GM08714 (cell line): ENCODE measurements at regions not wholly inside any gene's neighbourhood (a gene's known extent, or its start where the extent isn't known, plus 50 kb on each side); places are given as distances from the start of the nearest gene placed in this dataset.

ENCODE experiments used
- H3K4me3 ChIP-seq: fragments of 200-500 bp; sonication (Bioruptor generic); 2 replicates; pipeline ENCODE4 v1.5.1; 2014; ENCODE audit warnings: mild to moderate bottlenecking, low read length, inconsistent platforms
- ZNF274 ChIP-seq: IDR thresholded peaks from 2 replicates; pipeline ENCODE4 v1.6.1; 2012; ENCODE audit warnings: mild to moderate bottlenecking, low read depth, low read length

DNA sequence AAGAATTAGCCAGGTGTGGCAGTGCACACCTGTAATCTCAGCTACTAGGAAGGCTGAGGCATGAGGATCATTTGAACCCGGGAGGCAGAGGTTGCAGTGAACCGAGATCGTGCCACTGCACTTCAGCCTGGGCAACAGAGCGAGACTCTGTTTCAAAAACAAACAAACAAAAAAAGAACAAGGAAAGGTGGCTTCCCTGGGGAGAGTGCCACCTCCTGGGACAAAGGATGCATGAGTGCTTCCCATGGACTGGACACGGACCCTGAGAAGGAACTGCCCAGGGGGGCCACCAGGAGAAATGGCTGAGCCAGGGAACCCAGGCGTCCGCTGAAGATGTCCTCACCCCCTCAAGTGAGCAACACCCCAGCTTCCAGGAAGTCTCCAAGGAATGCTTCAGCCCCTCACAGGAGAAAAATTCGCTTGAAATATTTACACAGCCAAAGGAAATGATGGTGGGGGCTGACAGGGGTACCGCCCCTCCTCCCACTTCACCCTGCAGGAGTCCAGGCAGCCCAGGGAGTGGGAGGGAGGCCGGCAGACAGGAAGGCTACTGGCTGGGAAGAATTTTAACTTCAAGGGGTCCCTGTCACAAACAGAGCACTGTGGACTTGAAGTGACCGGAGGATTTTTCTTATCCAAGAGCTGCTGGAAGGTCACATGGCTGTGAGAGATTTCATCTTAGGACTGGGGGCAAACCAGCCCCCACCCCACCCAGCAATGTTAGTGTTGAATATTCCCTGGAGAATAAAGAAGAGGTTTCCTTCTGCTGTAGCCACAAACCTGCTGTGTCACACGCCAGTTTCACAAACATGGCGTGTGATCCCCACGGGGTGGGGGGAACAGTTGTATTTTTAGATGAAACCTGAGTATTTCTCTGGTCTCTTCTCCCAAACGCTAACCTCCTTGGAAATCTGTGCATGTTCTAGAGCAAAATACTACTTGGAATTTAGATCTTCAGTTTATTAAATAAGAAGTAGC, 90.8 kb upstream of the SLC25A33 start:
- no peak overlapping the region for H3K4me3 ChIP-seq
- no peak for TF ChIP-seq ZNF274

DNA sequence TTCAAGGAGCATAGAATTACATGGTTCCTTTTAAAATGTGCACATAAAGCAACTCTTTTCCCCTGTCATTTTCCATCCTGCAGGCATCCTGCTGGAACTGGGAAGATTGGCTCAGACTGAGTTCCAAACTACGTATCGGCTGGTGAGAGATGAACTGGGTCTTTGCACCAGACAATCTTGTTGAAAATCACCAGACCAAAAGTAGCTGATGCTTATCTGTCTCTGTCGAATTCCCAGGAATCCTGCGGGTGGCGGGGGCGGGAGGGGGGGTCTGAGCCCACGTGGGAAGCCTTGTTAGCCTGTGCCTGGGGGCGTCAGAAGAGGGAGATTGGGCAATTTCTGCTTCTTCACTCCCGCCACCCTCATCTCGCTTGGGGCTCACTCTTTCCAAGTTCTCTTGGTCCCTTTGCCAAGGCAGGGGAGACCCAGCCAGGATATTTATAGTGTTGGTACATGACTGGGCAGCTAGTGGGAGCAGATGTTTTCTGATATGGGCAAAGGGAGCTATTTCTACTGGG, 90.1 kb upstream of the SLC25A33 start:
- no peak for TF ChIP-seq ZNF274
- H3K4me3 ChIP-seq: no peak overlapping the region

DNA sequence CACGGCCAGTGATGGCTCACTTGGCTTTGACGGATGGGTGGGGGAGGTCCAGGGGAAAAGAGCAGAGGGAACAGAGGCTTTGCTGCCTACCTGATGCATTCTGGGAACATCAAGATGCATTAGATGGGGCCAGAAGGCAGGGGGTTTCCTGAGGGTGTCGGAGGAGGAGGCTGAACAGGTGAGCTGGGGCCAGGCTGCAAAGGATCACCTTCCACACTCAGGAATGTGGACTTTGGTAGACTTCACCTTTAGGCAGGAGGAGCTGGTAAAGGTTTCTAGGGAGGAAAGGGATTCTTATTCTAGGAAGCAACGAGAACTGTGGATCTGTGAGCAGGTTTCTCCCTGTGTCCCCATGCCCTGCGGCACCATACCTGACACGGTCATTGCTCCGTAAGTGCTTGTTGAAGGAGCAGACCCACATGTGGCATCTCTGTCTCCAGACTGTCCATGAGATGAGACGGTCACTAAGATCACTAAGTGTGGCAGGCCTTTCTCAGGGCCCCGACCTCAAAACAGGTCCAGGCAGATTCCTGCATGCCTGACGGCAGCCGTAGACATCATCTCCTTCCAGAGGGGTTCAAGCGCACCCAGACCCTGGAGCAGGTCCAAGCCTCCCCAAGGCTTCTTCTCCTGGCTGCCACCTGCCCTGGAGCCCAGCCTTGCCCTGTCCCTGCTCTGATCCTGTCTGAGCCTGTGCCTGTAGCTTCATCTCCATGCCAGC, 89.1 kb upstream of the SLC25A33 start:
- no peak for TF ChIP-seq ZNF274
- H3K4me3 ChIP-seq: no peak overlapping the region

DNA sequence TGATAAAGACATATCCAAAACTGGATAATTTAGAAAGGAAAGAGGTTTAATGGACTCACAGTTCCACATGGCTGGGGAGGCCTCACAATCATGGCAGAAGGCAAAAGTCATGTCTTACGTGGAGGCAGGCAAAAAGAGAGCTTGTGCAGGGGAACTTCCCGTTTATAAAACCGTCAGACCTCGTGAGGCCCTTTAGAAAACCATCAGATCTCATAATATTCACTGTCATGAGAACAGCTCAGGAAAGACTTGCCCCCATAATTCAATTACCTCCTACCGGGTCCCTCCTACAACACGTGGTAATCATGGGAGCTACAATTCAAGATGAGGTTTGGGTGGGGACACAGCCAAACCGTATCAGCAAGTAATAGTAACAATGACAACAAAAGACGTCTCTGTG, 88.2 kb upstream of the SLC25A33 start:
- TF ChIP-seq ZNF274: no peak
- no peak overlapping the region for H3K4me3 ChIP-seq

DNA sequence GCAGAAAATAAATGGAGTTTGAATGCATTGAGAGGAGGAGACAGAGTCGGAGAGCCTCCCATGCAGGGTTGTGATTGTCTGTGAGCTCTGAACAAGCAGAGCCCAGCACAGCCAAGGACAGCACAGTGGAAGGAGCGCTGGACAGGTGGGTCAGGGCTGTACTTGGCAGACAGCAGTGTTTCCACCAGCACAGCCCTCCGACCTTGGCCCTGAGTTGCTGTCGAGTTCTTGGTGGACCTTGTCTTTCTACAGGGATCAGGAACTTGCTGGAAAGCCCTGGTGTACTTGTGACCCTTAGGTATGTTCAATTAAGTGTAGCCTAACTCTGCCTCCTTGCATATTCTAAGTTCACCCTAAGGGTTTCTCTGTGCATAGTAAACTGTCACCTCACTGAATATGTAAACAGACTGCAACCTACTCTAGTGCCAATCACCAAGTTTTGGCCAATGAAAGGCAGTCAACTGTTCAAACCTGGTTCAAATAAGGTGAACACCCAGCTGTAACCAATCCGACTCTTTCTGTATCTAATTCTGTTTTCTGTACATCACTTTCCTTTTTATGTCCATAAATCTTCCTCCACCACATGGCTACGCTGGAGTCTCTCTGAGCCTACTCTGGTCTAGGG, 86.6 kb upstream of the SLC25A33 start:
- H3K4me3 ChIP-seq: no peak overlapping the region
- TF ChIP-seq ZNF274: no peak

DNA sequence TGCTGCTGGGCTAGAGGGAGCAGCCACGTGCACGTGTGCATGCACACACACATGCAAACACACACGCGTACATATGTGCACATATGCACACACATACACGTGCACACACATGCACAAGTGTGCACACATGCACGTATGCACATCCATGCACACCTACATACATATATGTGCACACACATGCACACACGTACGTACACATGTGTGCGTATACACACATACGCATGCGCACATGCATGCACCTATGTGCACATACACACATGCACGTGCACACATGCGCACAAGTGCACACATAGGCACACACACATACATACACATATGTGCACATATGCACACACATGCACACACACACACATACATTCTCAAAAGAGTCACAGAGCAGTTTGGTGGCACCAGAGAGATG, 85.9 kb upstream of the SLC25A33 start:
- no peak for TF ChIP-seq ZNF274
- no peak overlapping the region for H3K4me3 ChIP-seq

DNA sequence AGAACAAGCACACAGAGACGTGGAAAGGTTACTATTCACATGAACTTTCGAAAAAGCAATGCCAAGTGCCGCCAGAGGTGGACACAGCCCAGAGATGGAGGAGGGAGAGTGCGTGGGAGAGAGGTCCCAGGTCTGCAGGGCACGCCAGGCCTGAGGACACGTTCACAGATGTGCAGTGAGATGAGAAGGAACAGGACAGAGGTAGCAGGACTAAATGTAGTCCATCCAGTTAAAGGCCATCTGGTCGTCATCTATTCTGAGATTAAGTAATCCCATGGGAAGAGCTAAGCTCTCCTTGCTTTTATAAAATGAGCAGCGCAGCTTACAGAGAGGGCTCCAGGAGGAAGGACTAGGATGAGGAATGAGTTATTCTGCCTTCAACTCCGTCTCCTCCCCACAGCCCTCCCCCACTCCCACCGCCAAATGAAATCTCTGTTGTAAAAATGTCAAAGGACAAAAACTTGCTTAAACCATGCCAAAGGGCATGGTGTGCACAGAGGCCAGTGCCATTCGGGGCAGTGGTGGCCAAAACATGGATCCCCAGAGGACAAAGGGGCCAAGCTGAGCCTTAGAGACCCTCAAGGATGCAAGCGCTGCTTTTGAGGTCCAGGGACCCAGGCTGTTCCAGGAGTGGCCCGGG, 85.4 kb upstream of the SLC25A33 start:
- H3K4me3 ChIP-seq: no peak overlapping the region
- no peak for TF ChIP-seq ZNF274

DNA sequence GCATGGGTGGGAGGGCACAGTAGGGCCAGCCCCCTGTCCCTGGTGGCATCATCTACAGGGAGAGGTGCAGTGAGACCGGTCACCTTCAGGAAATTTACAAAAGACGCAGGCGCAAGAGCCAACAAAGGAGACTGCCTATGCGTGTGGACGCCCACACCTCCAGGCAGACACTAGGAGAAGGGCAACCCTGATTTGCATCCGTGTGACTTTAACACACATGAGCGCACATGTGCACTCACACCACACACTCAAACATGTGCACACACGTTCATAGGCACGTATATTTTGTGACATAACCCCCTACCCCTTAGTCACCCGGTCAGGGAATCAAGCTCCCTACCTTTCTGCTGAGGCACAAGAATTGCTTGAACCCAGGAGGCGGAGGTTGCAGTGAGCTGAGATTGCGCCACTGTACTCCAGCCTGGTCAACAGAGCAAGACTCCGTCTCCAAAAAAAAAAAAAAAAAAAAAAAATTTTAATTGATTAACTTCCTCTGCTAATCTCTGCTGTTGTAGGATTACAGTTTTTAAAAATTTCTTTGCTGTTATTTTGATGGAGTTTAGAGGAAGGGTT, 84.7 kb upstream of the SLC25A33 start:
- no peak overlapping the region for H3K4me3 ChIP-seq
- TF ChIP-seq ZNF274: no peak

DNA sequence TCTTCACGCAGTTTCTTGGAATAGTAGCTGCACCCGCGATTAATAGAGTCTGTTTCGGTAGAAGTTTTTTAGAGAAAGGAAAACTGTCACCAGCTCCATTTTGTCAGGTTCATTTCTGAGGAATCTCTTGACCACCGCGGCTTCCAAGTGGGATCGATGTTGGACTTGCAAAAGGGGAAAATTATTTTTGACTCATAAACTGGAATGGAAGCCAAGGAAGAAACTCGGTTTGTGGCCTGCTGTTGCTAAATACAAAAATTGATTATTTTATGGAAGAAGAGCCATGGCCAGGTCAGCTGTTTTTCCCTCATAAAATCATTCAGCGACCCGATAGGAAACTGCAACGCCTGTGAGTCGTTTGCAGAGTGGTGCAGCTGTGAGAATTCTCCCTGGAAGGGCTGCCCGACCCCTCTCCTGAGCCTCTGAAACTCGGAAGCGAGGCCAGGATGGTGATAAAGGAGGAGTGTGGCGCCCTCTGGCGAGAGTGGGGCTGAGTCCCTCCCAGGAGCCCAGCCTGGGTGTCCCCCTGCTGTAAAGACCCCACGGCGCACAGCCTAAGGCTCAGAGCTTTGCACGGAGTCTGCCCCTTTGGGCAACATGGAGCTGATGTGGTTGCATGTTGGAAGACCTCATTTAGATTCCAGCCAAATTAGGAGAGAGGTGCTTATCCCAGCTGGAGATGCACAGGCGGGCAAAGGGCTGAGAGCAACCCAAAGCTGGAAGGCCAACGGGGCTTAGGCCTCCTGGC, 83.6 kb upstream of the SLC25A33 start:
- no peak for TF ChIP-seq ZNF274
- no peak overlapping the region for H3K4me3 ChIP-seq

DNA sequence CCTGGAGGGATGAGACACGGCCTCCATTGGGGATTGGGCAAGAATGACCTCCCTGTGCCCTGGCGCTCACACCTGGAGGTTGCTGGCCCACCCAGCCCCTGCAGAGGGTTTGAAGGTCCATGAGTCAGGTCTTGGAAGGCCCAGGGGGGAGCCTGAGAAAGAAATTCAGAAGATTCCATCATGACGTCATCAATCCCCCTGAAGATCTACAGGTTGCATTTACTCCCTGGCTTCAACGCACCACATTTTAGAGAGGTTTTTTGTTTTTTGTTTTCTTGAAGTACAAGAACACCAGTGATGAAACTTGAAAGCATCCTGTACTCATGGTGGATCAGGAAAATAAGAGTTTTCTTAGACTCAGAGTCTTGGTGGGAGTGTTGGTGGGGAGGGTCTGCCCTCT, 82.4 kb upstream of the SLC25A33 start:
- no peak overlapping the region for H3K4me3 ChIP-seq
- TF ChIP-seq ZNF274: no peak

DNA sequence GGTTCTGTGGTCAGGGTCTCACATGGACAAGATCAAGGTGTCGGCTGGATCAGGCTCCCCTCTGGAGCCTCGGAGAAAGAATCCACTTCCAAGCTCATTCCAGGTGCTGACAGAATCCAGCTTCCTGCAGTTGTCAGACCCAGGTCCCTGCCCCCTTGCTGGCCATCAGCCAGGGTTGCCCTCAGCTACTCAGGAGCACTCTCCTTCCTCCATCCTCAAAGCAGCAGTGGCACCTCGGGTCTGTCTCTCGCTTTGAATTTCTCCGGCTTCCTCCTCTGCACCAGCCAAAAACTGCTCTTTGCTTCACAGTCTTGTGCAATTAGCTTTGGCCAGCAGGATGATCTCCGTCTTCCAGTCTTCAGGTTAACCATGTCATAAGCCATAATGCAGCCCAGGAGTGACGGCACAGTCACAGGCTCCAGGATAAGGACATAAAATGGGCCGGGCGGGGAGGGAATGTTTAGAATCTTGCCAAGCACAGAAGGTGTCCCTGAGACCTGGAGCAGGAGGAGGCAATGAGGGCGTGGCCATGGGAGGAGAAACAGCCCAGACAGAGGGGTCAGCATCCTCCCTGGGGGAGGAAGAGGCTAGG, 79.4 kb upstream of the SLC25A33 start:
- TF ChIP-seq ZNF274: no peak
- H3K4me3 ChIP-seq: no peak overlapping the region

DNA sequence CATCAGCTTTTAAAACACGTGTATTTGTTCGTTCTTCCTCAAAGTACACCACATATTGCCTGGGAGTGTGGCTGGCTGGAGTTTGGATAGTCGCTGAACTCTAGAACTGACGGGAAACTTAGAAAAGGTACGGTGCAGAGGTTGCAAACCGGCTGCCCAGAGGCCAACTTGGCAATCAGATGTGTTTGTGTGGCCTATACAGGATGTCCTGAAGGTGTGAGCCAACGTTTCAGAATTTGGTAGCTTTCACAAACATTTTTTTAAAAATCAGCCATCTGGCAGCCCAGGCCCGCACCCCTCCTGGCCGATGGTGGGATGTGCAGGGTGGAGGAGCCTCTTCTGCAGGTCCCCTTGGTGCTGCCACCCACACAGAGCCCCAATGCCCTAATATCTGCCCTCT, 73.6 kb upstream of the SLC25A33 start:
- H3K4me3 ChIP-seq: no peak overlapping the region
- TF ChIP-seq ZNF274: no peak
